ENCODE measurements at regions not wholly inside any gene's neighbourhood (a gene's known extent, or its start where the extent isn't known, plus 50 kb on each side); places are given as distances from the start of the nearest gene placed in this dataset.

GRCh38 chr11:92854952-92855351 is 114.5 kb upstream of the MTNR1B start:
- no peaks in the 10 kb centered on the region for H3K36me3 Mint-ChIP-seq (ENCODE audit: low read depth)
- no peak overlapping the region for H3K4me3 Mint-ChIP-seq (ENCODE audit: low read depth)
- H3K27ac Mint-ChIP-seq: no peak overlapping the region
- intact Hi-C loops (cut with micrococcal nuclease): no loop called here
- no peak for DNase-seq (ENCODE audit: low spot score)
- H3K4me1 Mint-ChIP-seq (ENCODE audit: low read depth): no peaks in the 10 kb centered on the region
- no peaks in the 10 kb centered on the region for H3K27me3 Mint-ChIP-seq (ENCODE audit: low read depth)
- no peaks in the 10 kb centered on the region for H3K9me3 Mint-ChIP-seq

- Mint-ChIP-seq H3K4me1 (ENCODE audit: low read depth) (no peaks in the 10 kb centered on the region), H3K9me3 (no peaks in the 10 kb centered on the region), H3K4me3 (ENCODE audit: low read depth) (no peak overlapping the region), H3K27ac (no peak overlapping the region), H3K36me3 (ENCODE audit: low read depth) (no peaks in the 10 kb centered on the region), H3K27me3 (ENCODE audit: low read depth) (no peaks in the 10 kb centered on the region)
- DNase-seq (ENCODE audit: low spot score): no peak
- intact Hi-C loops (cut with micrococcal nuclease): no loop called here
Measured at GRCh38 chr11:92855607-92856405, 113.6 kb upstream of the MTNR1B start.

GRCh38 chr11:92857407-92857806 is 112.0 kb upstream of the MTNR1B start:
- intact Hi-C loops (cut with micrococcal nuclease): no loop called here
- Mint-ChIP-seq H3K4me3 (ENCODE audit: low read depth) (no peak overlapping the region), H3K9me3 (no peaks in the 10 kb centered on the region), H3K36me3 (ENCODE audit: low read depth) (no peaks in the 10 kb centered on the region), H3K27ac (no peak overlapping the region), H3K27me3 (ENCODE audit: low read depth) (peaks cover 1% of the 10 kb centered on the region), H3K4me1 (ENCODE audit: low read depth) (no peaks in the 10 kb centered on the region)
- DNase-seq (ENCODE audit: low spot score): no peak

GRCh38 chr11:92859156-92859690 is 110.2 kb upstream of the MTNR1B start:
- H3K4me1 Mint-ChIP-seq (ENCODE audit: low read depth): no peaks in the 10 kb centered on the region
- H3K27me3 Mint-ChIP-seq (ENCODE audit: low read depth): peaks cover 1% of the 10 kb centered on the region
- no peak for DNase-seq (ENCODE audit: low spot score)
- intact Hi-C loops (cut with micrococcal nuclease): no loop called here
- no peak overlapping the region for H3K27ac Mint-ChIP-seq
- H3K36me3 Mint-ChIP-seq (ENCODE audit: low read depth): no peaks in the 10 kb centered on the region
- no peak overlapping the region for H3K4me3 Mint-ChIP-seq (ENCODE audit: low read depth)
- H3K9me3 Mint-ChIP-seq: no peaks in the 10 kb centered on the region

- Mint-ChIP-seq H3K27ac (no peak overlapping the region), H3K4me3 (ENCODE audit: low read depth) (no peak overlapping the region), H3K36me3 (ENCODE audit: low read depth) (no peaks in the 10 kb centered on the region), H3K27me3 (ENCODE audit: low read depth) (peaks cover 1% of the 10 kb centered on the region), H3K9me3 (no peaks in the 10 kb centered on the region), H3K4me1 (ENCODE audit: low read depth) (no peaks in the 10 kb centered on the region)
- intact Hi-C loops (cut with micrococcal nuclease): no loop called here
- no peak for DNase-seq (ENCODE audit: low spot score)
Measured at GRCh38 chr11:92861634-92862033, 107.8 kb upstream of the MTNR1B start.

GRCh38 chr11:92865352-92865751 is 104.1 kb upstream of the MTNR1B start:
- Mint-ChIP-seq H3K4me3 (ENCODE audit: low read depth) (no peak overlapping the region), H3K4me1 (ENCODE audit: low read depth) (no peaks in the 10 kb centered on the region), H3K27ac (no peak overlapping the region), H3K27me3 (ENCODE audit: low read depth) (peaks cover 1% of the 10 kb centered on the region), H3K9me3 (no peaks in the 10 kb centered on the region), H3K36me3 (ENCODE audit: low read depth) (no peaks in the 10 kb centered on the region)
- DNase-seq (ENCODE audit: low spot score): no peak
- intact Hi-C loops (cut with micrococcal nuclease): no loop called here

- H3K4me1 Mint-ChIP-seq (ENCODE audit: low read depth): no peaks in the 10 kb centered on the region
- H3K36me3 Mint-ChIP-seq (ENCODE audit: low read depth): no peaks in the 10 kb centered on the region
- DNase-seq (ENCODE audit: low spot score): no peak
- intact Hi-C loops (cut with micrococcal nuclease): no loop called here
- H3K9me3 Mint-ChIP-seq: no peaks in the 10 kb centered on the region
- no peaks in the 10 kb centered on the region for H3K27me3 Mint-ChIP-seq (ENCODE audit: low read depth)
- no peak overlapping the region for H3K4me3 Mint-ChIP-seq (ENCODE audit: low read depth)
- H3K27ac Mint-ChIP-seq: no peak overlapping the region
Measured at GRCh38 chr11:92866679-92867282, 102.7 kb upstream of the MTNR1B start.

- intact Hi-C loops (cut with micrococcal nuclease): no loop called here
- H3K4me1 Mint-ChIP-seq (ENCODE audit: low read depth): no peaks in the 10 kb centered on the region
- H3K36me3 Mint-ChIP-seq (ENCODE audit: low read depth): no peaks in the 10 kb centered on the region
- H3K27me3 Mint-ChIP-seq (ENCODE audit: low read depth): no peaks in the 10 kb centered on the region
- H3K27ac Mint-ChIP-seq: no peak overlapping the region
- no peak overlapping the region for H3K4me3 Mint-ChIP-seq (ENCODE audit: low read depth)
- no peak for DNase-seq (ENCODE audit: low spot score)
- no peaks in the 10 kb centered on the region for H3K9me3 Mint-ChIP-seq
Measured at GRCh38 chr11:92867913-92868619, 101.4 kb upstream of the MTNR1B start.

GRCh38 chr11:92869716-92870115 is 99.7 kb upstream of the MTNR1B start:
- Mint-ChIP-seq H3K27me3 (ENCODE audit: low read depth) (no peaks in the 10 kb centered on the region), H3K9me3 (no peaks in the 10 kb centered on the region), H3K4me1 (ENCODE audit: low read depth) (no peaks in the 10 kb centered on the region), H3K4me3 (ENCODE audit: low read depth) (no peak overlapping the region), H3K27ac (no peak overlapping the region), H3K36me3 (ENCODE audit: low read depth) (no peaks in the 10 kb centered on the region)
- intact Hi-C loops (cut with micrococcal nuclease): no loop called here
- DNase-seq (ENCODE audit: low spot score): no peak

- intact Hi-C loops (cut with micrococcal nuclease): no loop called here
- Mint-ChIP-seq H3K4me3 (ENCODE audit: low read depth) (no peak overlapping the region), H3K27me3 (ENCODE audit: low read depth) (no peaks in the 10 kb centered on the region), H3K27ac (no peak overlapping the region), H3K36me3 (ENCODE audit: low read depth) (no peaks in the 10 kb centered on the region), H3K4me1 (ENCODE audit: low read depth) (no peaks in the 10 kb centered on the region), H3K9me3 (no peaks in the 10 kb centered on the region)
- DNase-seq (ENCODE audit: low spot score): no peak
Measured at GRCh38 chr11:92870196-92870832, 99.1 kb upstream of the MTNR1B start.

- H3K27ac Mint-ChIP-seq: no peak overlapping the region
- peaks cover 3% of the 10 kb centered on the region for H3K27me3 Mint-ChIP-seq (ENCODE audit: low read depth)
- no peak overlapping the region for H3K4me3 Mint-ChIP-seq (ENCODE audit: low read depth)
- no peak for DNase-seq (ENCODE audit: low spot score)
- no peaks in the 10 kb centered on the region for H3K36me3 Mint-ChIP-seq (ENCODE audit: low read depth)
- H3K9me3 Mint-ChIP-seq: no peaks in the 10 kb centered on the region
- no peaks in the 10 kb centered on the region for H3K4me1 Mint-ChIP-seq (ENCODE audit: low read depth)
- intact Hi-C loops (cut with micrococcal nuclease): no loop called here
Measured at GRCh38 chr11:92873551-92873950, 95.9 kb upstream of the MTNR1B start.

GRCh38 chr11:92875473-92875872 is 94.0 kb upstream of the MTNR1B start:
- no peaks in the 10 kb centered on the region for H3K9me3 Mint-ChIP-seq

More at GRCh38 chr11:92875473-92875872, 94.0 kb upstream of the MTNR1B start:
- no peaks in the 10 kb centered on the region for H3K4me1 Mint-ChIP-seq (ENCODE audit: low read depth)
- peaks cover 4% of the 10 kb centered on the region for H3K27me3 Mint-ChIP-seq (ENCODE audit: low read depth)
- no peak for DNase-seq (ENCODE audit: low spot score)
- H3K4me3 Mint-ChIP-seq (ENCODE audit: low read depth): no peak overlapping the region
- H3K27ac Mint-ChIP-seq: no peak overlapping the region
- intact Hi-C loops (cut with micrococcal nuclease): no loop called here
- no peaks in the 10 kb centered on the region for H3K36me3 Mint-ChIP-seq (ENCODE audit: low read depth)

Measured in activated T-helper 2 cell treated with anti-CD3 and anti-CD28 coated beads, Interferon-gamma antibody, Interleukin-2, Interleukin-4, amounts not matched to agents 10 μg/mL and 5 μg/mL and 100 μg/mL, durations not matched to agents 14 hours and 24 hours and 36 hours (primary cell).